GM19035 (cell line): ENCODE measurements at regions not wholly inside any gene's neighbourhood (a gene's known extent, or its start where the extent isn't known, plus 50 kb on each side); places are given as distances from the start of the nearest gene placed in this dataset.
"Not testable (repeated sequence)": the region's sequence is repeated elsewhere in the genome, so short reads cannot be mapped to it uniquely, and the experiment has no call there.

Experiments
- ATAC-seq: cut with Tn5 transposase; IDR thresholded peaks from one replicate; pipeline ENCODE4 v1.9.1; 2021; ENCODE audit not compliant: unreplicated experiment

- no peak for ATAC-seq
These were observed 867.3 kb downstream of the EPHA4 start for GRCh38 chr2:220704810-220705209.

GRCh38 chr2:220705678-220706077, 866.4 kb downstream of the EPHA4 start:
- ATAC-seq: no peak

- ATAC-seq: no peak
These were observed 864.8 kb downstream of the EPHA4 start for GRCh38 chr2:220707261-220707660.

GRCh38 chr2:220708366-220708765, 863.7 kb downstream of the EPHA4 start:
- no peak for ATAC-seq

- no peak for ATAC-seq
These were observed 854.8 kb downstream of the EPHA4 start for GRCh38 chr2:220717283-220717682.

- no peak for ATAC-seq
These were observed 835.3 kb downstream of the EPHA4 start for GRCh38 chr2:220736778-220737177.

GRCh38 chr2:220743203-220743602, 828.9 kb downstream of the EPHA4 start:
- no peak for ATAC-seq

GRCh38 chr2:220744861-220745260, 827.2 kb downstream of the EPHA4 start:
- no peak for ATAC-seq

- ATAC-seq: no peak
These were observed 826.4 kb downstream of the EPHA4 start for GRCh38 chr2:220745682-220746081.

GRCh38 chr2:220747736-220748135, 824.4 kb downstream of the EPHA4 start:
- no peak for ATAC-seq

- no peak for ATAC-seq
These were observed 823.1 kb downstream of the EPHA4 start for GRCh38 chr2:220748875-220749479.

GRCh38 chr2:220753486-220753885, 818.6 kb downstream of the EPHA4 start:
- no peak for ATAC-seq

- ATAC-seq: no peak
These were observed 815.5 kb downstream of the EPHA4 start for GRCh38 chr2:220756653-220757052.

- not testable (repeated sequence) for ATAC-seq
These were observed 813.7 kb downstream of the EPHA4 start for GRCh38 chr2:220758376-220758775.

- ATAC-seq: no peak
These were observed 807.9 kb downstream of the EPHA4 start for GRCh38 chr2:220764171-220764570.

- no peak for ATAC-seq
These were observed 804.4 kb downstream of the EPHA4 start for GRCh38 chr2:220767591-220768255.

- ATAC-seq: no peak
These were observed 796.1 kb downstream of the EPHA4 start for GRCh38 chr2:220775856-220776488.

GRCh38 chr2:220779076-220779475, 793.0 kb downstream of the EPHA4 start:
- ATAC-seq: not testable (repeated sequence)

GRCh38 chr2:220779511-220779910, 792.6 kb downstream of the EPHA4 start:
- ATAC-seq: no peak

- no peak for ATAC-seq
These were observed 792.2 kb downstream of the EPHA4 start for GRCh38 chr2:220779931-220780330.

- ATAC-seq: no peak
These were observed 790.4 kb downstream of the EPHA4 start for GRCh38 chr2:220781622-220782241.

GRCh38 chr2:220782609-220783113, 789.4 kb downstream of the EPHA4 start:
- no peak for ATAC-seq
